K562 (cell line): ENCODE measurements at regions not wholly inside any gene's neighbourhood (a gene's known extent, or its start where the extent isn't known, plus 50 kb on each side); places are given as distances from the start of the nearest gene placed in this dataset.
A peak's percentile ranks its signal among the peaks of the same experiment; 100 is the strongest.

Experiments
- CXXC5 ChIP-seq: fragments of 250-450 bp; sonication (Bioruptor Pico); IDR thresholded peaks from 2 replicates; pipeline ENCODE4 v1.8.0; 2022; ENCODE audit warnings: inconsistent platforms, mild to moderate bottlenecking, moderate library complexity
- L3MBTL2 ChIP-seq: fragments of 450-650 bp; IDR thresholded peaks from 2 replicates; pipeline ENCODE4 v1.6.1; 2016; ENCODE audit warnings: mild to moderate bottlenecking, moderate library complexity
- ZNF41 ChIP-seq: fragments of 250-450 bp; sonication (Bioruptor Pico); conservative IDR thresholded peaks from 2 replicates; pipeline ENCODE4 v1.4.0; 2020; ENCODE audit warnings: mild to moderate bottlenecking
- TF ChIP-seq, protein P1 (sequence below): fragments of 250-450 bp; sonication (Bioruptor Pico); IDR thresholded peaks from 2 replicates; pipeline ENCODE4 v1.8.0; 2022; ENCODE audit warnings: moderate library complexity, mild to moderate bottlenecking, inconsistent platforms
- TF ChIP-seq, protein P2 (sequence below): fragments of 450-650 bp; IDR thresholded peaks from 2 replicates; pipeline ENCODE4 v1.6.1; 2016; ENCODE audit warnings: mild to moderate bottlenecking, moderate library complexity

GRCh38 chr3:31423482-31423881, 109.2 kb upstream of the STT3B start (continued):
- TF ChIP-seq, protein P1, sequence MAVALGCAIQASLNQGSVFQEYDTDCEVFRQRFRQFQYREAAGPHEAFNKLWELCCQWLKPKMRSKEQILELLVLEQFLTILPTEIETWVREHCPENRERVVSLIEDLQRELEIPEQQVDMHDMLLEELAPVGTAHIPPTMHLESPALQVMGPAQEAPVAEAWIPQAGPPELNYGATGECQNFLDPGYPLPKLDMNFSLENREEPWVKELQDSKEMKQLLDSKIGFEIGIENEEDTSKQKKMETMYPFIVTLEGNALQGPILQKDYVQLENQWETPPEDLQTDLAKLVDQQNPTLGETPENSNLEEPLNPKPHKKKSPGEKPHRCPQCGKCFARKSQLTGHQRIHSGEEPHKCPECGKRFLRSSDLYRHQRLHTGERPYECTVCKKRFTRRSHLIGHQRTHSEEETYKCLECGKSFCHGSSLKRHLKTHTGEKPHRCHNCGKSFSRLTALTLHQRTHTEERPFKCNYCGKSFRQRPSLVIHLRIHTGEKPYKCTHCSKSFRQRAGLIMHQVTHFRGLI (CRISPR knock-in tag): peak; percentile 63; the same call in 1 of the 2 replicates
- TF ChIP-seq L3MBTL2 (peak; percentile 36; the same call in 1 of the 2 replicates), CXXC5 (CRISPR knock-in tag) (peak; percentile 54), ZNF41 (0 out of 2 replicates have a peak, but pooled peaks have one; percentile 28)
- TF ChIP-seq, protein P2, sequence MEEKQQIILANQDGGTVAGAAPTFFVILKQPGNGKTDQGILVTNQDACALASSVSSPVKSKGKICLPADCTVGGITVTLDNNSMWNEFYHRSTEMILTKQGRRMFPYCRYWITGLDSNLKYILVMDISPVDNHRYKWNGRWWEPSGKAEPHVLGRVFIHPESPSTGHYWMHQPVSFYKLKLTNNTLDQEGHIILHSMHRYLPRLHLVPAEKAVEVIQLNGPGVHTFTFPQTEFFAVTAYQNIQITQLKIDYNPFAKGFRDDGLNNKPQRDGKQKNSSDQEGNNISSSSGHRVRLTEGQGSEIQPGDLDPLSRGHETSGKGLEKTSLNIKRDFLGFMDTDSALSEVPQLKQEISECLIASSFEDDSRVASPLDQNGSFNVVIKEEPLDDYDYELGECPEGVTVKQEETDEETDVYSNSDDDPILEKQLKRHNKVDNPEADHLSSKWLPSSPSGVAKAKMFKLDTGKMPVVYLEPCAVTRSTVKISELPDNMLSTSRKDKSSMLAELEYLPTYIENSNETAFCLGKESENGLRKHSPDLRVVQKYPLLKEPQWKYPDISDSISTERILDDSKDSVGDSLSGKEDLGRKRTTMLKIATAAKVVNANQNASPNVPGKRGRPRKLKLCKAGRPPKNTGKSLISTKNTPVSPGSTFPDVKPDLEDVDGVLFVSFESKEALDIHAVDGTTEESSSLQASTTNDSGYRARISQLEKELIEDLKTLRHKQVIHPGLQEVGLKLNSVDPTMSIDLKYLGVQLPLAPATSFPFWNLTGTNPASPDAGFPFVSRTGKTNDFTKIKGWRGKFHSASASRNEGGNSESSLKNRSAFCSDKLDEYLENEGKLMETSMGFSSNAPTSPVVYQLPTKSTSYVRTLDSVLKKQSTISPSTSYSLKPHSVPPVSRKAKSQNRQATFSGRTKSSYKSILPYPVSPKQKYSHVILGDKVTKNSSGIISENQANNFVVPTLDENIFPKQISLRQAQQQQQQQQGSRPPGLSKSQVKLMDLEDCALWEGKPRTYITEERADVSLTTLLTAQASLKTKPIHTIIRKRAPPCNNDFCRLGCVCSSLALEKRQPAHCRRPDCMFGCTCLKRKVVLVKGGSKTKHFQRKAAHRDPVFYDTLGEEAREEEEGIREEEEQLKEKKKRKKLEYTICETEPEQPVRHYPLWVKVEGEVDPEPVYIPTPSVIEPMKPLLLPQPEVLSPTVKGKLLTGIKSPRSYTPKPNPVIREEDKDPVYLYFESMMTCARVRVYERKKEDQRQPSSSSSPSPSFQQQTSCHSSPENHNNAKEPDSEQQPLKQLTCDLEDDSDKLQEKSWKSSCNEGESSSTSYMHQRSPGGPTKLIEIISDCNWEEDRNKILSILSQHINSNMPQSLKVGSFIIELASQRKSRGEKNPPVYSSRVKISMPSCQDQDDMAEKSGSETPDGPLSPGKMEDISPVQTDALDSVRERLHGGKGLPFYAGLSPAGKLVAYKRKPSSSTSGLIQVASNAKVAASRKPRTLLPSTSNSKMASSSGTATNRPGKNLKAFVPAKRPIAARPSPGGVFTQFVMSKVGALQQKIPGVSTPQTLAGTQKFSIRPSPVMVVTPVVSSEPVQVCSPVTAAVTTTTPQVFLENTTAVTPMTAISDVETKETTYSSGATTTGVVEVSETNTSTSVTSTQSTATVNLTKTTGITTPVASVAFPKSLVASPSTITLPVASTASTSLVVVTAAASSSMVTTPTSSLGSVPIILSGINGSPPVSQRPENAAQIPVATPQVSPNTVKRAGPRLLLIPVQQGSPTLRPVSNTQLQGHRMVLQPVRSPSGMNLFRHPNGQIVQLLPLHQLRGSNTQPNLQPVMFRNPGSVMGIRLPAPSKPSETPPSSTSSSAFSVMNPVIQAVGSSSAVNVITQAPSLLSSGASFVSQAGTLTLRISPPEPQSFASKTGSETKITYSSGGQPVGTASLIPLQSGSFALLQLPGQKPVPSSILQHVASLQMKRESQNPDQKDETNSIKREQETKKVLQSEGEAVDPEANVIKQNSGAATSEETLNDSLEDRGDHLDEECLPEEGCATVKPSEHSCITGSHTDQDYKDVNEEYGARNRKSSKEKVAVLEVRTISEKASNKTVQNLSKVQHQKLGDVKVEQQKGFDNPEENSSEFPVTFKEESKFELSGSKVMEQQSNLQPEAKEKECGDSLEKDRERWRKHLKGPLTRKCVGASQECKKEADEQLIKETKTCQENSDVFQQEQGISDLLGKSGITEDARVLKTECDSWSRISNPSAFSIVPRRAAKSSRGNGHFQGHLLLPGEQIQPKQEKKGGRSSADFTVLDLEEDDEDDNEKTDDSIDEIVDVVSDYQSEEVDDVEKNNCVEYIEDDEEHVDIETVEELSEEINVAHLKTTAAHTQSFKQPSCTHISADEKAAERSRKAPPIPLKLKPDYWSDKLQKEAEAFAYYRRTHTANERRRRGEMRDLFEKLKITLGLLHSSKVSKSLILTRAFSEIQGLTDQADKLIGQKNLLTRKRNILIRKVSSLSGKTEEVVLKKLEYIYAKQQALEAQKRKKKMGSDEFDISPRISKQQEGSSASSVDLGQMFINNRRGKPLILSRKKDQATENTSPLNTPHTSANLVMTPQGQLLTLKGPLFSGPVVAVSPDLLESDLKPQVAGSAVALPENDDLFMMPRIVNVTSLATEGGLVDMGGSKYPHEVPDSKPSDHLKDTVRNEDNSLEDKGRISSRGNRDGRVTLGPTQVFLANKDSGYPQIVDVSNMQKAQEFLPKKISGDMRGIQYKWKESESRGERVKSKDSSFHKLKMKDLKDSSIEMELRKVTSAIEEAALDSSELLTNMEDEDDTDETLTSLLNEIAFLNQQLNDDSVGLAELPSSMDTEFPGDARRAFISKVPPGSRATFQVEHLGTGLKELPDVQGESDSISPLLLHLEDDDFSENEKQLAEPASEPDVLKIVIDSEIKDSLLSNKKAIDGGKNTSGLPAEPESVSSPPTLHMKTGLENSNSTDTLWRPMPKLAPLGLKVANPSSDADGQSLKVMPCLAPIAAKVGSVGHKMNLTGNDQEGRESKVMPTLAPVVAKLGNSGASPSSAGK: peak; percentile 67
- TF ChIP-seq, all 486 proteins: peak for 15
